ENCODE measurements at regions not wholly inside any gene's neighbourhood (a gene's known extent, or its start where the extent isn't known, plus 50 kb on each side); places are given as distances from the start of the nearest gene placed in this dataset.

DNA sequence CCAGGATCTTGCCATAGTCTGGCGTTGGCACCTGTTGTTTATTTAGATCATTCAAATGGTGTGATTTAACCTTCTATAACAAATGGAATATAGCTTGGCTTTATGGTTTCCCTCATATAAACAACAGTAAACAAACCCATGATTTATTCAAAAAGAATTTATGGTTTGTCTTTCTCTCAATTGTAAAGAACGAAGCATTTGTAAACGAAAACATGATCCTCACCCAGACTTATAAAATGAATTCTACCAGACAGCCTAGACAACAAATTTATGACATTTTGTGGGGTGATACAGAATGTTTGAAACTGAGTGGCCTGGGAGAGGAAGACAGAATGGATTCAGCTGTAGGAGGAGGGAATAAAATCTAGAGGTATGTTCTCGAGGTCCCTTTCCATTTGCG lies 66.1 kb upstream of the PTGFR start:
- DNase-seq (ENCODE audit: low read depth, low spot score) = no peak

DNA sequence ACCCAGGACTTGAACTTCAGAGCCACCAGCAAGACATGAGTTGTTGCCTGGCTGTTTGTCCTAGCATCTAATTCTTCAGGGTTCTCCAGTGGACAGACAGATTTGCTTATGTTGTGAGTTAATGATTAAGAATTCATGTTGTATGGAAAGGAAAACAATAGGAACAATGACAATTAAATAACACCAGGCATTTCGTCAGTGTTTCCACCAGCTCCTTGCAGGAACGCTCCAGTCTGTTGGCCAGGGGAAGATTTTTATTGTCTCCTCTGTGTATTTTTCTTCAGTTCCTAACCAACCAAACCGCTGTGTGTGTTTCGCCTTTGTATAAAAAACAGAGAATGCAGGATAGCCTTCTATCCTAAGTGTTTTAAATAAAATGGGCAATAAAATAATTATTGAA lies 64.4 kb upstream of the PTGFR start:
- no peak for DNase-seq (ENCODE audit: low read depth, low spot score)

DNA sequence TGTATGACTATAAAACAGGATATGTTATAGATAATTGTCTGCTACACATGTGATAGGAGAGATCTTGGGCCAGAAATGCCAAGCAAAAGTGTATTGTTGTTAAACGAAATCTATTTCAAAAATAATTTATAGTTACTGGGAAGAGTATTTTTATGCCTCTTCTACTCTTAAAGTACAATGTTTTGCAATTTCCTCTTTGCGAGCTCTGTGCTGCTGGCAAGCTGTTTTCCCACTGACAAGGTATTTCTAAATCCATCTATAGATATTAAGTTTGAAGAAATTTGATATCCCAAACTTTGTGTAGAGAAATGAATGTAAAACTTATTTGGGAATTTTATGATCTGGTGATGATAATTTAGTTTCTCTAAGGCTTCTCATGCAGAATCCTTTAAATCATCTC lies 63.3 kb upstream of the PTGFR start:
- no peak for DNase-seq (ENCODE audit: low read depth, low spot score)

DNA sequence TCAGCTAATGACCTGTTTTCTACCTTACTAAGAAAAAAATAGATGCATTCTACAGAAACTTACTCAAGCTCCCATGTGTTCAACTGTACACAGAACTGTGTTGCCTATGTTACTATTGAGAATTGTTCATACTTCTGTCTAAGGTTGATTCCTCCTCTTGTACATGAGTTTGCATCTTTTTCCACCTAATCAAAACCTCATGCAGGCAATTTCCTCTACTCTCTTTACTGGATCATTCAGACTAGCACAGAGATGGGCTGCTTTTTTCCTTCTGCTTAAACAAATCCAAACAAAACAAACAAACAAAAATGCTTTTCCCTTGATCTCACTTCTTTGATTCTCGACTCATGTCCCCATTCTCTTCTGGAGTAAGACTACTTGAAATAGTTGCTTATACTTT lies 58.8 kb upstream of the PTGFR start:
- no peak for DNase-seq (ENCODE audit: low read depth, low spot score)

DNA sequence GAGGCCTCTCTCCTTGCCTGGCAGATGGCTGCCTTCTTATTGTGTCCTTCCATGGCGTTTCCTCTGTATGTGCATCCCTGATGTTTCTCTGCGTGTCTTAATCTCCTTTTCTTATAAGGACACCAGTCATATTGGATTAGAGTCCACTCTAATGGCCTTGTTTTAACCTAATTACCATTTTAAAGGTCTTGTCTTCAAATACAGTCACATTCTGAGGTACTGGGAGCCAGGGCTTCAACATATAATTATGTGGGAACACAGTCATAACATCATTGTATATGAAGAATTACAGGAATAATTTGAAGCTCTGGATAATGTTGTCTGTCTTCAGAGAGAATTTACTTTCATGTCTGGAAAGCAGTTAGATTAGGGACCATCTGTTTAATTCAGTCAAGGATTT lies 56.4 kb upstream of the PTGFR start:
- DNase-seq (ENCODE audit: low read depth, low spot score) = no peak

DNA sequence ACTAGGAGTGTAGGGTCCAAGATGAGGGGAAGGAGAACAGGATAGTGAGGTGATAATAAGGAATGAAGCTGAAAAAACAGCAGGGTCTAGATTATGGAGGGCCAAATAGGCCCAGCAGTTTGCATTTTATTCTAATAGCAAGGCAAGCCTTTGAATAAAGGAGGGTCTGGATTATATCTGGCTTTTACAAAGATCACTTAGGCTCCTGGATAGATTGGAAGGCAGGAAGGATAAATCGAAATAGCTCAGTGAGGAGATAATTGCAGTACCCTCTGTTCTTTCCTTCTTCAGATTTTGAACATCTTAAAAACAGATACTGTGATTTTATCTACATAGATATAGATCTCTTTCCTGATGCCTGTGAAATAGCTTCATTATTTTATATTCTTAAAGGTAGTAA lies 53.8 kb upstream of the PTGFR start:
- DNase-seq (ENCODE audit: low read depth, low spot score) = no peak

DNA sequence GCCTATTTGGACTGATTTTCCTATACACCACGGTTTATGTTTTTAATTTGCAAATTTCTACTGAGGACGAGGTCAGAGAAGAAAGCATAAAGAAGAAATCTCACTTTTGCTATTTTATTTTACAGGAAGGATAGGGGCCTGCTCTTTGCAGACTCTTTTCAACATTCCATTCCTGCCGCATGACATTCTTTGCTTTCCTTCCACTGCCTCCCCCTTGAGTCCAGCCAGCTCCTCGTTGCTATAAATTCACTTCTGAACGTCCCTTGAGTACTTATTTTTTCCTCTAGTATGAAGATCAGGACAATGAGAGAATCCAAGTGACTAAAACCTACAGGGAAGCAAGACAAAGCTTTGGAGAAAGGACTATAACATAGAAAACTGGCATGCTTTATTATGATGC lies 53.4 kb upstream of the PTGFR start:
- DNase-seq (ENCODE audit: low read depth, low spot score) = no peak

DNA sequence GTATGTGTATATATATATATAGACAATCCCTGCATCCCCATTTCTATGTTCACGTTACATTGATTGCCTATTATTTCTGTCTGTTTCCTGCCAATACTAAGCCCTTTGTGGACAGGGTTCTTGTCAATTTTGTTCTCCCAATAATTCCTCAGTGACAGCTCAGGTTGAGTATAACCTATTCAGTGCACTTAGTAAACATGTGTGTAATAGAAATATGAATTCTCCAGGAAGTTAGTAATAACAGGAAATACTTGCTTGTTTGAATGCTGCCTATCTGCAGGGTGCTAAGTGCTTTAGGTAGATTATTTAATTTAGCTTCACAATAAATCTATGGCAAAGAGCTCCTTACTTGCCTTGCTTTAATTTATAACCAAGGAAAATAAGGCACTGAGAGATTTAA lies 52.8 kb upstream of the PTGFR start:
- DNase-seq (ENCODE audit: low read depth, low spot score) = no peak

DNA sequence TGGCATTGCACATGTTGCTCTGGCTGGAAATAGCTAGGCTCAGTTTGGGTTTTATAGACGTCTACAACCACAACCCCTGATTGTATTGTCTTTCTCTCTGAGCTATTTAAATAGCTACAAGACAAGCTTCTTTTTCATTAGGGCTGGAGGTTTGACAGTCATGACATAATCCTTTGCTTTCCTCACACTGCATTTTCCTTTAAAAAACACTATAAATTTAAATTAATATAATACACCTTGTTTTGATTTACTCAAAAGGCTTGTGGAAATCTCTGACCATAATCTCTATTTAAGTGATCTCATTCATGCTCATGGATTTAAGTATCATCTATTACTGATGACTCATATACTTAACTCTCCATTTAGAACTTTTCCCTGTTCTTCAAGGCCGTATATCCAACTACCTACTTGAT lies 50.4 kb upstream of the PTGFR start:
- no peak for DNase-seq (ENCODE audit: low read depth, low spot score)

Data from iPS DF 19.7 (cell line).